Right renal cortex interstitium (tissue), 3 donors: ENCODE measurements at regions not wholly inside any gene's neighbourhood (a gene's known extent, or its start where the extent isn't known, plus 50 kb on each side); places are given as distances from the start of the nearest gene placed in this dataset.

Source experiments
- DNase-seq, 3 donors: peaks; one replicate each; pipeline ENCODE4 v3.0.0-alpha.2; 2013; ENCODE audit warnings: low read depth in 3 of 3, low spot score in 2 of 3

DNA sequence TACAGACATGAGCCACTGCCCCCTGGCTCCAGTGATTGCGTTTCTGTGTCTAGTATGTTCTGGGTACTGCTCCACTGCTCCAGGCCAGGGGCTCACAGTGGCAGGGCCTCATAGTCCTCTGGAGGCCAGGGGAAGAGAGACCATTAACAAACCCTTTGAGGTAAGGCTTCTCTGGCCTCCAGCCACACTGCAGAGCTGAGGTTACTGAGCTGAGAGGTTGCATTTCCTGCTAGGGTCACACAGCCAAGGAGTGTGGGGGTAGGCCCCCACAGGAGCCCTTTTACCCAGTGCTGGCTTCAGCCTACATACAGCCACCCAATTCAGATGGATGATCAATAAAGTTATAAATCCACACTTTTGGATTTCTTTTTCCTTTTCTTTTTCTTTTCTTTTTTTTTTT, 50.4 kb upstream of the DLX4 start:
- no peak for DNase-seq
